Spinal cord (tissue), 9 donors: ENCODE measurements at regions not wholly inside any gene's neighbourhood (a gene's known extent, or its start where the extent isn't known, plus 50 kb on each side); places are given as distances from the start of the nearest gene placed in this dataset.
A peak's percentile ranks its signal among the peaks of the same experiment; 100 is the strongest.

Experiments used
- DNase-seq, 6 donors: peaks; one replicate each; pipeline versions ENCODE4 v3.0.0 to v3.0.0-alpha.2; 2013 to 2015; ENCODE audit warnings: low spot score in 6 of 6, low read depth in 4 of 6
- H3K27ac ChIP-seq: one replicate; pipeline ENCODE4 v1.5.1; 2013; ENCODE audit warnings: low read depth, low read length, control low read depth
- H3K27me3 ChIP-seq: one replicate; pipeline ENCODE4 v1.6.1; 2013; ENCODE audit warnings: low read length; ENCODE audit not compliant: control insufficient read depth, insufficient read depth
- H3K36me3 ChIP-seq: one replicate; pipeline ENCODE4 v1.6.1; 2013; ENCODE audit warnings: low read length; ENCODE audit not compliant: control insufficient read depth, insufficient read depth
- H3K4me1 ChIP-seq: one replicate; pipeline ENCODE4 v1.6.1; 2013; ENCODE audit warnings: low read length; ENCODE audit not compliant: control insufficient read depth, insufficient read depth
- H3K4me3 ChIP-seq: one replicate; pipeline ENCODE4 v1.5.1; 2013; ENCODE audit warnings: low read depth, low read length, control low read depth
- H3K9me3 ChIP-seq: one replicate; pipeline ENCODE4 v1.6.1; 2013; ENCODE audit warnings: low read length; ENCODE audit not compliant: control insufficient read depth, insufficient read depth
- WGBS: methylation state at CpG from one replicate; pipeline ENCODE4 v1.1.5; 2013; ENCODE audit warnings: missing lambda C conversion rate; ENCODE audit not compliant: insufficient coverage; 5-methylcytosine and 5-hydroxymethylcytosine counted together
- donor health status: healthy.

DNA sequence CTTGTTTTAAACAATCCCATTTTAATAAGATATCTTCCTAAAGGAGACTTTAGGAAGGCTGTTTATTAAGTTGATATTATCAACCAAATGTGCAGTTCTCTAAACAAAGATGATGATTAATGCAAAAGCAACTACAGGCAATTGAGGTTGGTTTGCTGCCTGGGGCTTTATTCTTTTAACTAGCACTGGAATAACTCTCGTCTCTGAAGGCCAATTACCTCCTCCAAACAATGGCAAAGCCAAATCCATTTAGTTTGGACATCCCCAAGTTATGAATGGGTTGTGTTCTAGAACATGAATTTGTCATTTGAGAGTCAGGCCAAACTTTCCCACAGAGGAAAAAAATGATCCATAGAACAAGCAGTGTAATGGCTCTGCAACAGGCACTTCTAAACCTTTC is 114.1 kb downstream of the SLC16A9 start:
- H3K27ac ChIP-seq: no peak overlapping the region
- H3K36me3 ChIP-seq: no peaks in the 10 kb centered on the region
- H3K9me3 ChIP-seq: no peaks in the 10 kb centered on the region
- peaks cover 5% of the 10 kb centered on the region for H3K4me1 ChIP-seq
- no peaks in the 10 kb centered on the region for H3K27me3 ChIP-seq
- no peak overlapping the region for H3K4me3 ChIP-seq
- DNase-seq: peak in 1 of 6 donors; percentile 54
- no CpG with 5 or more reads among the region's 1 CpG for WGBS

DNA sequence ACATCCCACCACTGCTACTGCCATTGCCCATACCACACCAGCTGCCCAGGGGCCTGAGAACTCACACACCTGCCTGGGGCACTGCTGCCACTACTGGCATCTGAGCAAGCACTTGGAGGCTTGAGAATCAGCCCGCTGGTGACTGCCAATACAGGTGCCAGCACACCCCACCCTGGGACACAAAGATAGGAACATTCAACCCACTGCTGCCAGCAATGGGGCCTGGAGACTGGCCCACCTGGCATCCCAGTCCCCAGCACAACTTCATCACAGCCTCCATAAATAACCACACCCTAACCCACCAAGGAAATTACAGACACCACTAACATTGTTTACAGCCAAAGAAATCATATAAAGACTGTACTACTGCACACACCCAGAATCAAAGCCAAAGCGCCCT is 115.9 kb downstream of the SLC16A9 start:
- Histone ChIP-seq H3K27me3 (no peaks in the 10 kb centered on the region), H3K4me1 (peaks cover 5% of the 10 kb centered on the region), H3K27ac (no peak overlapping the region), H3K9me3 (no peaks in the 10 kb centered on the region), H3K36me3 (no peaks in the 10 kb centered on the region), H3K4me3 (no peak overlapping the region)
- 92% methylated on average over 1 of the region's 2 CpGs for WGBS
- DNase-seq: no peak

DNA sequence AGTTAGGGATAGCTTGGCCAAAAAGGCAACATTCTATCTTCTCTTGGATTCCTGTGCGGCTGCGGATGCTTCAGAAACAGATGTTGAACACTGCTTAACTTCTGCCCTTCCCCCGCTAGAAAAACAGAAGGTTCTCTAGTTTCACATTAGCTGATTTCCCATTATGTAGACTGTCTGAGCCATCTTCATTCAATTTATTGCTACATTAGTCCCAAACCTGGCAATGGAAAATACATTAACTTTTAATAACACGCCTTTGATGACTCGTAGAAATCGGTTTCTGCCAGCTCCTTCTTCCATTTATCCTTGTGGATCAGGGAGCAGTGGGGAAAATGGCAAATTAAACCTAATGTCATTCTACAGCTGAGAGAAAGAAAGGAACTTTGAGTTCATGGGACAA is 119.9 kb downstream of the SLC16A9 start:
- no peaks in the 10 kb centered on the region for H3K9me3 ChIP-seq
- no peak overlapping the region for H3K4me3 ChIP-seq
- 70% methylated on average over 6 of the region's 6 CpGs for WGBS
- H3K4me1 ChIP-seq: peaks cover 9% of the 10 kb centered on the region
- H3K36me3 ChIP-seq: no peaks in the 10 kb centered on the region
- no peaks in the 10 kb centered on the region for H3K27me3 ChIP-seq
- no peak overlapping the region for H3K27ac ChIP-seq
- peak in 2 of 6 donors; percentile 40 to 94 for DNase-seq

DNA sequence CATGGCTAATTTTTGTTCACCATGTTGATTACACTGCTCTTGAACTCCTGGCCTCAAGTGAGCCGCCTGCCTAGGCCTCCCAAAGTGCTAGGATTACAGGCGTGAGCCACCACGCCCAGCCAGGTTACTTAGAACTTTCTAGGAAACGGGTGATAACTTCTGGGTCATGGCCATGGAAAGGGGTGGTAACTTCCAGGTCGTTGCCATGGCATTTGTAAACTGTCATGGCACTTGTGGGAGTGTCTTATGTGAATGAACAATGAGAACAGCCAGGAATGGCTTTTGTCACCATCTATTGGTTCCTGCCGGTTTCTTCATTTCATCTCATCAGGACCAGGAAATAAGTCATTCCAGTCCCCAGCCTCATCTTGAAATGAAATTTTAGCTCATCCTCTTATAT is 120.9 kb downstream of the SLC16A9 start:
- Histone ChIP-seq H3K36me3 (no peaks in the 10 kb centered on the region), H3K27ac (no peak overlapping the region), H3K4me3 (no peak overlapping the region), H3K9me3 (no peaks in the 10 kb centered on the region), H3K4me1 (peaks cover 9% of the 10 kb centered on the region), H3K27me3 (no peaks in the 10 kb centered on the region)
- DNase-seq: no peak
- WGBS: 90% methylated on average over 2 of the region's 6 CpGs

DNA sequence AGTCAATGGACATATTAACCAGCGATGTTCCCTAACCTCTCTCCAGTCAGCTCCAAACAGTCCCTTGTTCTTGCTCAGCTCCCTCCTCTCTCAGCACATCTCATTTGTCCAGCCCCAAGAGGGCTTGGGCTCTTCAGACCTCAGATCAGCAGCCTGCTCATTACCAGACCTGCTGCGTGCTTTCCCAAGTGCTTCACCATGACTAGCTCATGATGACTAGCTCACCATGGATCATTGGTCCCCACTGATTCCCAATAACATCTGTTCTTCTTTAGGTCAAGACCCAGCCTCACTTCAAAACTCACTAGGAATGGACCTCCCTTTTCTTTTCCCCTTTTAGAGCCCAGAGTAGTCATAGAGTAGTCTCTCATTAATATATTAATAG is 121.9 kb downstream of the SLC16A9 start:
- H3K4me1 ChIP-seq: peaks cover 9% of the 10 kb centered on the region
- no peaks in the 10 kb centered on the region for H3K27me3 ChIP-seq
- 42% methylated on average over 2 of the region's 2 CpGs for WGBS
- no peak for DNase-seq
- H3K36me3 ChIP-seq: no peaks in the 10 kb centered on the region
- no peak overlapping the region for H3K27ac ChIP-seq
- H3K4me3 ChIP-seq: no peak overlapping the region
- no peaks in the 10 kb centered on the region for H3K9me3 ChIP-seq

DNA sequence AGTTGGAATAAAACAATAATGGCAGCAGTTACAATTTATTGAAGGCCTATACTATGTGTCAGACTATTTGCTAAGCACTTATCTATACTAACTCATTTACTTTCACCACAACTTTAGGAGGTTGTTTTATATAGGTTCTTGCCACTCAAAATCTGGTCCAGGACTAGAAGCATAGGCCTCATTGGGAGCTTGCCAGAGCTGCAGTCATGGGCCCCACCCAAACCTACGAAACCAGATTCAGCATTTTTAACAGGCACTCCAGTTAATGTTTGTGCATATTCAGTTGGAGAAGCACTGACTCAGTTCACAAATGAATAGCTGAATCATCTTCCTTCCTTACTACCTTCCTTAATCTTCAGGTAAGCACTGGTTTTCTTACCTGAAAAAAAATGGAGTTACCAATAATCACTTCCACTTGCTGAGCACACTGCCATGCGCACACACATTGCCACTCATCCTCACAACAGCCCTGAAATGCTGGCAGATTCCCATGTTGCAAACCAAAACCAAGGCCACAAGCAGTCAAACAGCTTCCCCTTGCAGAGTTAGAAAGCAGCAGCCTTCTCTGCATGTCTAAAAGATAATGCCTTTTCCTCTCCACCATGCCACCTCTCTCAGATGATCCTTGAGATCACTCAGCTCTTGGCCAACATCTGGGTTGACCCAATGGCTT is 122.4 kb downstream of the SLC16A9 start:
- Histone ChIP-seq H3K4me1 (peaks cover 9% of the 10 kb centered on the region), H3K27ac (no peak overlapping the region), H3K27me3 (no peaks in the 10 kb centered on the region), H3K9me3 (no peaks in the 10 kb centered on the region), H3K36me3 (no peaks in the 10 kb centered on the region), H3K4me3 (no peak overlapping the region)
- DNase-seq: no peak
- WGBS: 71% methylated on average over 2 of the region's 2 CpGs

DNA sequence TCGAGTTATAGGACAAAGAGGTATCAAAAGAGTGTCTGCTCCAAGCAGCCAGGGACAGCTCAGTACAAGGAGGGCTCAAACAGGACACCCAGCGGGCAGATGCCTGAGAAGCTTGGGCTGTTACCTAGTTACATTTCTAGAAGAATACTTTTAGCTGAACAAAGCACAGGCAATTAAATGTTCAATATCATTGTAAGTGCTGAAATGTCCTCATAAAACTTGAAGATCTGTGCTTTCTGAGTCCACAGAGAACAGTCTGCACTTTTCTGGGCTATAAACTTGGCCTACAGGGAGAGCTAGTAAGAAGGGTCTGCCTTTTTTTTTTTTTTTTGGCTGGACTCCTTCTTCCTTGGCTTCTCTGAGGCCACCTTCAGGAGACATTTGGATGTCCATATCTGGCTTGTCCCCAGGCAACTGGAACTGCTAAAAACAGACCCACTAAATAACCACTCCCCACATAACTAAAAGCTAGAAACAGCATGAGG is 123.2 kb downstream of the SLC16A9 start:
- Histone ChIP-seq H3K4me3 (no peak overlapping the region), H3K4me1 (peaks cover 9% of the 10 kb centered on the region), H3K36me3 (no peaks in the 10 kb centered on the region), H3K9me3 (no peaks in the 10 kb centered on the region), H3K27ac (peak overlapping the region; percentile 57), H3K27me3 (no peaks in the 10 kb centered on the region)
- 37% methylated on average over 2 of the region's 2 CpGs for WGBS
- DNase-seq: peak in 5 of 6 donors; percentile 27 to 75 (median 48)

DNA sequence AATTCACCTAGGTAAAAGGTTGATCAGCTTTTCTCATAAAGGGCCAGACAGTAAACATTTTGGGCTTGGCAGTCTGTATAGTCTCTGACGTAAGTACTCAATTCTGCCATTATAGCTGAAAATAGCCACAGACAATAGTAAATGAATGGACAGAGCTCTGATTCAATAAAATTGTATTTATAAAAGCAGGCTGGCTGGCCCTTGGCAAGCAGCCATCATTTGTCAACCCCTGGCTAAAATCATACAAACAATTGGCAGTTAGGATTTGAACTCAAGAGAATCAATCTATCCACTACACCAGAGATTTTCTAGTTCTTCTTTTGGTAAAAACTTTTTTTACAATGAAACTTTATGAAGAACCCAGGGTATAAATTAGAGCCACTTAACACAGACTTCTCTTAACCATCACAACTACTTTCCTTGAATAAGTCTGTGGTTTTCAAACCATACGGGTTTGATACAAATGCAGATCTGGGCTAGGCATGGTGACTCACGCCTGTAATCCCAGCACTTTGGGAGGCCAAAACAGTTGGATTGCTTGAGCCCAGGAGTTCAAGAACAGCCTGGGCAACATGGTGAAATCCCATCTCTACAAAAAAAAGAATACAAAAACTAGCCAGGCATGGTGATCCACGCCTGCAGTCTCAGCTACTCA is 124.5 kb downstream of the SLC16A9 start:
- Histone ChIP-seq H3K36me3 (no peaks in the 10 kb centered on the region), H3K4me1 (peaks cover 6% of the 10 kb centered on the region), H3K27ac (no peak overlapping the region), H3K9me3 (no peaks in the 10 kb centered on the region), H3K4me3 (no peak overlapping the region), H3K27me3 (no peaks in the 10 kb centered on the region)
- DNase-seq: peak in 1 of 6 donors; percentile 29
- 83% methylated on average over 3 of the region's 4 CpGs for WGBS

DNA sequence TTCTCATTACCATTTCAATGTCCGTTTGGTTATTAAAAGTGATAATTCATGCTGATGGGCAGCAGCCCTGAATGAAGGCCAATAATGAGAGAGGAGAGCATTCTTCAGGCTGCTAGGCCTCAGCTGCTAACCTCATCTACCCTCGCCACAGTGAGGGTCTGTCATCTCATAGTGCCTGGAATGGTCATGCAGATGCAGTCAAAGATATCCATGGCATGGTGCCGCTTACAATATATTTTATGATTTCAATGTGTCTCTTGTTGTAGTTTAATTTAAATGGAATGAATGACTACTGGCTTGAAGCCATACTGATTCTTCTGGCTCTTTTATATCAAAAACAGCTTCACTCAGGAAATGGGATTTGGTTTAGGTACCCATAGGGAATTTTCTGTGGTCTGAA is 126.9 kb downstream of the SLC16A9 start:
- Histone ChIP-seq H3K4me3 (no peak overlapping the region), H3K27me3 (no peaks in the 10 kb centered on the region), H3K36me3 (no peaks in the 10 kb centered on the region), H3K9me3 (no peaks in the 10 kb centered on the region), H3K4me1 (peaks cover 6% of the 10 kb centered on the region), H3K27ac (no peak overlapping the region)
- no CpG with 5 or more reads among the region's 3 CpGs for WGBS
- peak in 2 of 6 donors; percentile 22 to 74 for DNase-seq

DNA sequence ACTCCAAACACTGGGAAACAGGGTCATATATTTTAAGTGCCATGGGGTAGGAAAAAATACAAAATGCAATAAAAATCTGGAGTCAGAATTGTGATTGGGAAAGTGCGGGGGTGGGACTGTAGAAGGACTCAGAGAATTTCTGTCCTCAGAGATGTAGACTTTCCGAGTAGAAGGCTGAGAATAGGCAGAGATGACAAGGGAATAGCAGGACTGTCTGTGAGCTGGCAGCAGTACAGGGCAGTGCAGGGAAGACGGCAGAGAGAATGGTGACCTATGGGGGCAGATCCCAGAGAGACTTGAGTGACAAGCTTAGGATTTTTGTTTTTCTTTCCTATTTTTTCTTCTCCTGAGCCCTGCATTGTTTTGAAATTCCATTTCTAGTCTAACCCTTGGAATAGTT is 127.6 kb downstream of the SLC16A9 start:
- no peak overlapping the region for H3K4me3 ChIP-seq

More for the DNA sequence above, 127.6 kb downstream of the SLC16A9 start:
- Histone ChIP-seq H3K27me3 (no peaks in the 10 kb centered on the region), H3K27ac (no peak overlapping the region), H3K9me3 (no peaks in the 10 kb centered on the region), H3K4me1 (peaks cover 1% of the 10 kb centered on the region), H3K36me3 (no peaks in the 10 kb centered on the region)
- DNase-seq: no peak
- WGBS: 62% methylated on average over 3 of the region's 3 CpGs
